ENCODE measurements at regions not wholly inside any gene's neighbourhood (a gene's known extent, or its start where the extent isn't known, plus 50 kb on each side); places are given as distances from the start of the nearest gene placed in this dataset. TPM values are rescaled to one million over a fixed set of nuclear protein-coding genes. Genes with fewer than 3 reads are reported as not detected.
"Not testable (repeated sequence)": the region's sequence is repeated elsewhere in the genome, so short reads cannot be mapped to it uniquely, and the experiment has no call there.

GRCh38 chr18:52222211-52222610 is 117.8 kb upstream of the DCC start:
- DNase-seq (ENCODE audit: low read depth in 2 of 3, low spot score in 2 of 3): no peak

- no peak for DNase-seq (ENCODE audit: low read depth in 2 of 3, low spot score in 2 of 3)
These were observed 112.5 kb upstream of the DCC start for GRCh38 chr18:52227536-52227935.

- no peak for DNase-seq (ENCODE audit: low read depth in 2 of 3, low spot score in 2 of 3)
These were observed 111.8 kb upstream of the DCC start for GRCh38 chr18:52228166-52228565.

- no peak for DNase-seq (ENCODE audit: low read depth in 2 of 3, low spot score in 2 of 3)
These were observed 103.9 kb upstream of the DCC start for GRCh38 chr18:52236131-52236530.

- no peak for DNase-seq (ENCODE audit: low read depth in 2 of 3, low spot score in 2 of 3)
These were observed 102.4 kb upstream of the DCC start for GRCh38 chr18:52237551-52237950.

- DNase-seq (ENCODE audit: low read depth in 2 of 3, low spot score in 2 of 3): no peak
These were observed 97.3 kb upstream of the DCC start for GRCh38 chr18:52242711-52243110.

GRCh38 chr18:52244658-52245057 is 95.3 kb upstream of the DCC start:
- no peak for DNase-seq (ENCODE audit: low read depth in 2 of 3, low spot score in 2 of 3)

- DNase-seq (ENCODE audit: low read depth in 2 of 3, low spot score in 2 of 3): no peak
These were observed 85.6 kb upstream of the DCC start for GRCh38 chr18:52254367-52254766.

- DNase-seq (ENCODE audit: low read depth in 2 of 3, low spot score in 2 of 3): not testable (repeated sequence)
These were observed 82.6 kb upstream of the DCC start for GRCh38 chr18:52257417-52257816.

- no peak for DNase-seq (ENCODE audit: low read depth in 2 of 3, low spot score in 2 of 3)
These were observed 64.2 kb upstream of the DCC start for GRCh38 chr18:52275817-52276216.

- DNase-seq (ENCODE audit: low read depth in 2 of 3, low spot score in 2 of 3): no peak
These were observed 62.2 kb upstream of the DCC start for GRCh38 chr18:52277785-52278184.

- DNase-seq (ENCODE audit: low read depth in 2 of 3, low spot score in 2 of 3): no peak
These were observed 61.8 kb upstream of the DCC start for GRCh38 chr18:52278191-52278590.

GRCh38 chr18:52280702-52281101 is 59.3 kb upstream of the DCC start:
- no peak for DNase-seq (ENCODE audit: low read depth in 2 of 3, low spot score in 2 of 3)

- no peak for DNase-seq (ENCODE audit: low read depth in 2 of 3, low spot score in 2 of 3)
These were observed 56.1 kb upstream of the DCC start for GRCh38 chr18:52283927-52284326.

GRCh38 chr18:52286675-52287074 is 53.3 kb upstream of the DCC start:
- DNase-seq (ENCODE audit: low read depth in 2 of 3, low spot score in 2 of 3): no peak

- no peak for DNase-seq (ENCODE audit: low read depth in 2 of 3, low spot score in 2 of 3)
These were observed 52.8 kb upstream of the DCC start for GRCh38 chr18:52287151-52287550.

- peak in 2 of 3 donors; percentile 1 to 11 for DNase-seq (ENCODE audit: low read depth in 2 of 3, low spot score in 2 of 3)
These were observed 51.5 kb upstream of the DCC start for GRCh38 chr18:52288403-52289004.

GRCh38 chr18:52289392-52289791 is 50.6 kb upstream of the DCC start:
- DNase-seq (ENCODE audit: low read depth in 2 of 3, low spot score in 2 of 3): no peak

Small RNA genes in the stretch of these regions (small RNA-seq; reads per million reads assigned to genes)
- not detected for gene RNU1-46P
